Mesothelial cell of epicardium (in vitro differentiated cells): ENCODE measurements at regions not wholly inside any gene's neighbourhood (a gene's known extent, or its start where the extent isn't known, plus 50 kb on each side); places are given as distances from the start of the nearest gene placed in this dataset.
A peak's percentile ranks its signal among the peaks of the same experiment; 100 is the strongest.

ENCODE experiments used
- DNase-seq, 2 experiments: peaks; one replicate each; pipeline ENCODE4 v3.0.0; 2021; ENCODE audit warnings: low spot score in 2 of 2; ENCODE audit not compliant: unreplicated experiment in 2 of 2
- H3K27ac Mint-ChIP-seq: 2 replicates; pipeline ENCODE4 v1.8.0; 2021; ENCODE audit warnings: mixed read lengths
- H3K27me3 Mint-ChIP-seq: 2 replicates; pipeline ENCODE4 v1.8.0; 2021; ENCODE audit warnings: low read depth, mixed read lengths
- H3K36me3 Mint-ChIP-seq: 2 replicates; pipeline ENCODE4 v1.8.0; 2021; ENCODE audit warnings: mixed read lengths
- H3K4me1 Mint-ChIP-seq: 2 replicates; pipeline ENCODE4 v1.8.0; 2021; ENCODE audit warnings: mixed read lengths
- H3K4me3 Mint-ChIP-seq: 2 replicates; pipeline ENCODE4 v1.8.0; 2021; ENCODE audit warnings: mild to moderate bottlenecking, moderate library complexity, mixed read lengths
- H3K9me3 Mint-ChIP-seq: 2 replicates; pipeline ENCODE4 v1.8.0; 2021; ENCODE audit warnings: mixed read lengths
- CTCF ChIP-seq: fragments of 200-600 bp; sonication (generic); IDR thresholded peaks from one replicate; pipeline ENCODE4 v1.5.0; 2021; ENCODE audit warnings: antibody characterized with exemption; ENCODE audit not compliant: unreplicated experiment

GRCh38 chr4:53830511-53830910, 233.9 kb downstream of the CHIC2 start:
- no peaks in the 10 kb centered on the region for H3K36me3 Mint-ChIP-seq
- H3K4me3 Mint-ChIP-seq, result no peak overlapping the region
- no peak overlapping the region for H3K27ac Mint-ChIP-seq
- no peak for TF ChIP-seq CTCF
- no peaks in the 10 kb centered on the region for H3K4me1 Mint-ChIP-seq
- DNase-seq, result no peak
- no peaks in the 10 kb centered on the region for H3K27me3 Mint-ChIP-seq
- peaks cover 58% of the 10 kb centered on the region for H3K9me3 Mint-ChIP-seq

GRCh38 chr4:53821179-53821851, 230.0 kb upstream of the LNX1 start:
- TF ChIP-seq CTCF, result no peak
- Mint-ChIP-seq H3K4me1 (peaks cover 9% of the 10 kb centered on the region), H3K36me3 (no peaks in the 10 kb centered on the region), H3K9me3 (peaks cover 2% of the 10 kb centered on the region), H3K4me3 (no peak overlapping the region), H3K27ac (no peak overlapping the region), H3K27me3 (no peaks in the 10 kb centered on the region)
- DNase-seq, result no peak

GRCh38 chr4:53818104-53818503, 226.8 kb upstream of the LNX1 start:
- H3K27me3 Mint-ChIP-seq, result no peaks in the 10 kb centered on the region
- H3K9me3 Mint-ChIP-seq, result no peaks in the 10 kb centered on the region
- H3K4me1 Mint-ChIP-seq, result peaks cover 9% of the 10 kb centered on the region
- no peaks in the 10 kb centered on the region for H3K36me3 Mint-ChIP-seq
- no peak overlapping the region for H3K4me3 Mint-ChIP-seq
- peak overlapping the region; percentile 60 for H3K27ac Mint-ChIP-seq
- no peak for DNase-seq
- TF ChIP-seq CTCF, result no peak

GRCh38 chr4:53816561-53816960, 225.3 kb upstream of the LNX1 start:
- TF ChIP-seq CTCF, result no peak
- DNase-seq, result no peak
- Mint-ChIP-seq H3K27me3 (no peaks in the 10 kb centered on the region), H3K4me3 (no peak overlapping the region), H3K4me1 (peaks cover 9% of the 10 kb centered on the region), H3K9me3 (no peaks in the 10 kb centered on the region), H3K36me3 (no peaks in the 10 kb centered on the region), H3K27ac (no peak overlapping the region)

- TF ChIP-seq CTCF, result no peak
- H3K4me3 Mint-ChIP-seq, result no peak overlapping the region
- no peaks in the 10 kb centered on the region for H3K27me3 Mint-ChIP-seq
- no peaks in the 10 kb centered on the region for H3K9me3 Mint-ChIP-seq
- H3K27ac Mint-ChIP-seq, result no peak overlapping the region
- peaks cover 9% of the 10 kb centered on the region for H3K4me1 Mint-ChIP-seq
- DNase-seq, result no peak
- H3K36me3 Mint-ChIP-seq, result no peaks in the 10 kb centered on the region
Observed at GRCh38 chr4:53815281-53815680, 224.0 kb upstream of the LNX1 start.

GRCh38 chr4:53813998-53814397, 222.7 kb upstream of the LNX1 start:
- DNase-seq, result no peak

More at GRCh38 chr4:53813998-53814397, 222.7 kb upstream of the LNX1 start:
- H3K36me3 Mint-ChIP-seq, result no peaks in the 10 kb centered on the region
- peaks cover 9% of the 10 kb centered on the region for H3K4me1 Mint-ChIP-seq
- TF ChIP-seq CTCF, result no peak
- H3K27me3 Mint-ChIP-seq, result no peaks in the 10 kb centered on the region
- no peak overlapping the region for H3K27ac Mint-ChIP-seq
- no peak overlapping the region for H3K4me3 Mint-ChIP-seq
- H3K9me3 Mint-ChIP-seq, result no peaks in the 10 kb centered on the region
